GM21723 (cell line): ENCODE measurements at regions not wholly inside any gene's neighbourhood (a gene's known extent, or its start where the extent isn't known, plus 50 kb on each side); places are given as distances from the start of the nearest gene placed in this dataset.

Source experiments
- ATAC-seq: cut with Tn5 transposase; IDR thresholded peaks from one replicate; pipeline ENCODE4 v1.9.1; 2021; ENCODE audit warnings: mild to moderate bottlenecking, moderate library complexity; ENCODE audit not compliant: unreplicated experiment

- no peak for ATAC-seq
Observed at GRCh38 chr5:124440471-124440870, 306.0 kb downstream of the ZNF608 start.

- ATAC-seq = no peak
Observed at GRCh38 chr5:124439609-124440008, 306.8 kb downstream of the ZNF608 start.

GRCh38 chr5:124438903-124439281, 307.5 kb downstream of the ZNF608 start:
- no peak for ATAC-seq

GRCh38 chr5:124438026-124438902, 308.2 kb downstream of the ZNF608 start:
- no peak for ATAC-seq

GRCh38 chr5:124436294-124436693, 310.1 kb downstream of the ZNF608 start:
- no peak for ATAC-seq

GRCh38 chr5:124433170-124433569, 313.3 kb downstream of the ZNF608 start:
- ATAC-seq = no peak

- ATAC-seq = no peak
Observed at GRCh38 chr5:124421584-124421983, 324.9 kb downstream of the ZNF608 start.

GRCh38 chr5:124420952-124421351, 325.5 kb downstream of the ZNF608 start:
- no peak for ATAC-seq

GRCh38 chr5:124419531-124419930, 326.9 kb downstream of the ZNF608 start:
- no peak for ATAC-seq

GRCh38 chr5:124418390-124418789, 328.0 kb downstream of the ZNF608 start:
- ATAC-seq = no peak

- no peak for ATAC-seq
Observed at GRCh38 chr5:124417196-124417595, 329.2 kb downstream of the ZNF608 start.

- ATAC-seq = no peak
Observed at GRCh38 chr5:124416627-124417026, 329.8 kb downstream of the ZNF608 start.

GRCh38 chr5:124414973-124415372, 331.5 kb downstream of the ZNF608 start:
- no peak for ATAC-seq

GRCh38 chr5:124410539-124411488, 335.6 kb downstream of the ZNF608 start:
- ATAC-seq = peak; percentile 99

- no peak for ATAC-seq
Observed at GRCh38 chr5:124408738-124409453, 337.5 kb downstream of the ZNF608 start.

GRCh38 chr5:124404796-124405195, 341.6 kb downstream of the ZNF608 start:
- no peak for ATAC-seq

GRCh38 chr5:124403281-124403680, 343.2 kb downstream of the ZNF608 start:
- no peak for ATAC-seq

- ATAC-seq = no peak
Observed at GRCh38 chr5:124402144-124402581, 344.3 kb downstream of the ZNF608 start.

- no peak for ATAC-seq
Observed at GRCh38 chr5:124401476-124402143, 344.8 kb downstream of the ZNF608 start.

- no peak for ATAC-seq
Observed at GRCh38 chr5:124399426-124399961, 346.9 kb downstream of the ZNF608 start.
